Neural progenitor cell (in vitro differentiated cells): ENCODE measurements at regions not wholly inside any gene's neighbourhood (a gene's known extent, or its start where the extent isn't known, plus 50 kb on each side); places are given as distances from the start of the nearest gene placed in this dataset.

ENCODE experiments used
- DNase-seq: peaks from one replicate; pipeline ENCODE4 v3.0.0-alpha.2; 2016; ENCODE audit warnings: low spot score
- H2AFZ ChIP-seq: fragments of 200-600 bp; sonication (generic); replicated peaks from 2 replicates; pipeline ENCODE4 v1.6.1; 2016; ENCODE audit warnings: antibody characterized with exemption
- H3F3A ChIP-seq: fragments of 200-600 bp; sonication (generic); 2 replicates; pipeline ENCODE4 v1.6.1; 2016; ENCODE audit warnings: antibody characterized with exemption, low read depth
- H3K27ac ChIP-seq: fragments of 200-600 bp; sonication (generic); 2 replicates; pipeline ENCODE4 v1.5.1; 2016; ENCODE audit warnings: mild to moderate bottlenecking
- H3K27me3 ChIP-seq: fragments of 200-600 bp; sonication (generic); 2 replicates; pipeline ENCODE4 v1.6.1; 2016; ENCODE audit warnings: mild to moderate bottlenecking, moderate library complexity
- H3K36me3 ChIP-seq: fragments of 200-600 bp; sonication (generic); 2 replicates; pipeline ENCODE4 v1.5.1; 2016
- H3K4me1 ChIP-seq: fragments of 200-600 bp; sonication (generic); 2 replicates; pipeline ENCODE4 v1.6.1; 2016; ENCODE audit warnings: mixed run types
- H3K4me2 ChIP-seq: fragments of 200-600 bp; sonication (generic); 2 replicates; pipeline ENCODE4 v1.6.1; 2016
- H3K4me3 ChIP-seq: fragments of 200-600 bp; sonication (generic); 2 replicates; pipeline ENCODE4 v1.5.1; 2016
- H3K79me2 ChIP-seq: fragments of 200-600 bp; sonication (generic); 2 replicates; pipeline ENCODE4 v1.6.1; 2016; ENCODE audit warnings: low read depth
- H3K9ac ChIP-seq: fragments of 200-600 bp; sonication (generic); 2 replicates; pipeline ENCODE4 v1.6.1; 2016
- H3K9me3 ChIP-seq: fragments of 200-600 bp; sonication (generic); 2 replicates; pipeline ENCODE4 v1.5.1; 2016; ENCODE audit warnings: low read depth
- H4K20me1 ChIP-seq: fragments of 200-600 bp; sonication (generic); 2 replicates; pipeline ENCODE4 v1.6.1; 2016; ENCODE audit warnings: low read depth
- H3K27ac Mint-ChIP-seq: 3 replicates; pipeline ENCODE4 v1.8.0; 2021; ENCODE audit warnings: mixed read lengths
- H3K27me3 Mint-ChIP-seq: 2 replicates; pipeline ENCODE4 v1.8.0; 2022; ENCODE audit warnings: low read depth, mild to moderate bottlenecking, inconsistent platforms, moderate library complexity, mixed read lengths; ENCODE audit not compliant: insufficient read depth
- H3K36me3 Mint-ChIP-seq: 3 replicates; pipeline ENCODE4 v1.8.0; 2021; ENCODE audit warnings: mixed read lengths
- H3K4me1 Mint-ChIP-seq: 3 replicates; pipeline ENCODE4 v1.8.0; 2021; ENCODE audit warnings: mixed read lengths
- H3K4me3 Mint-ChIP-seq: 3 replicates; pipeline ENCODE4 v1.8.0; 2021; ENCODE audit warnings: mild to moderate bottlenecking, moderate library complexity, mixed read lengths
- H3K9me3 Mint-ChIP-seq: 3 replicates; pipeline ENCODE4 v1.8.0; 2020; ENCODE audit warnings: mixed read lengths
- EZH2 ChIP-seq: fragments of 200-600 bp; sonication (generic); IDR thresholded peaks from 2 replicates; pipeline ENCODE4 v1.6.1; 2017; ENCODE audit warnings: antibody characterized with exemption, mild to moderate bottlenecking, moderate library complexity
- EZH2phosphoT487 ChIP-seq: fragments of 200-600 bp; sonication (generic); IDR thresholded peaks from 2 replicates; pipeline ENCODE4 v1.6.1; 2017; ENCODE audit warnings: antibody characterized with exemption
- TF ChIP-seq, protein P1 (sequence below): fragments of 200-600 bp; sonication (generic); IDR thresholded peaks from 2 replicates; pipeline ENCODE4 v1.5.1; 2017; ENCODE audit warnings: antibody characterized with exemption, mild to moderate bottlenecking

DNA sequence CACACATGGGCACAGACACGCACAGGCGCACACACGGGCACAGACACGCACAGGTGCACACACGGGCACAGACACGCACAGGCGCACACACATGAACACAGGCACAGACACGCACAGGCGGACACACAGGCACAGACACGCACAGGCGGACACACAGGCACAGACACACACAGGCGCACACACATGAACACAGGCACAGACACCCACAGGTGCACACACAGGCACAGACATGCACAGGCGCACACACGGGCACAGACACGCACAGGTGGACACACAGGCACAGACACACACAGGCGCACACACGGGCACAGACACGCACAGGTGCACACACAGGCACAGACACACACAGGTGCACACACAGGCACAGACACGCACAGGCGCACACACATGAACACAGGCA lies 312.8 kb upstream of the IRX1 start:
- H3K27me3 ChIP-seq, result no peaks in the 10 kb centered on the region
- Mint-ChIP-seq H3K4me3 (no peak overlapping the region), H3K36me3 (no peaks in the 10 kb centered on the region), H3K9me3 (no peaks in the 10 kb centered on the region), H3K4me1 (peaks cover 15% of the 10 kb centered on the region), H3K27ac (no peak overlapping the region), H3K27me3 (peaks cover 5% of the 10 kb centered on the region)
- H3K36me3 ChIP-seq, result no peaks in the 10 kb centered on the region
- H3K4me2 ChIP-seq, result no peak overlapping the region
- TF ChIP-seq, protein P1, sequence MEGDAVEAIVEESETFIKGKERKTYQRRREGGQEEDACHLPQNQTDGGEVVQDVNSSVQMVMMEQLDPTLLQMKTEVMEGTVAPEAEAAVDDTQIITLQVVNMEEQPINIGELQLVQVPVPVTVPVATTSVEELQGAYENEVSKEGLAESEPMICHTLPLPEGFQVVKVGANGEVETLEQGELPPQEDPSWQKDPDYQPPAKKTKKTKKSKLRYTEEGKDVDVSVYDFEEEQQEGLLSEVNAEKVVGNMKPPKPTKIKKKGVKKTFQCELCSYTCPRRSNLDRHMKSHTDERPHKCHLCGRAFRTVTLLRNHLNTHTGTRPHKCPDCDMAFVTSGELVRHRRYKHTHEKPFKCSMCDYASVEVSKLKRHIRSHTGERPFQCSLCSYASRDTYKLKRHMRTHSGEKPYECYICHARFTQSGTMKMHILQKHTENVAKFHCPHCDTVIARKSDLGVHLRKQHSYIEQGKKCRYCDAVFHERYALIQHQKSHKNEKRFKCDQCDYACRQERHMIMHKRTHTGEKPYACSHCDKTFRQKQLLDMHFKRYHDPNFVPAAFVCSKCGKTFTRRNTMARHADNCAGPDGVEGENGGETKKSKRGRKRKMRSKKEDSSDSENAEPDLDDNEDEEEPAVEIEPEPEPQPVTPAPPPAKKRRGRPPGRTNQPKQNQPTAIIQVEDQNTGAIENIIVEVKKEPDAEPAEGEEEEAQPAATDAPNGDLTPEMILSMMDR, result no peak
- TF ChIP-seq EZH2, result no peak
- no peak for TF ChIP-seq EZH2phosphoT487
- H2AFZ ChIP-seq, result no peak overlapping the region
- H3K4me3 ChIP-seq, result no peak overlapping the region
- no peak overlapping the region for H3K27ac ChIP-seq
- H3F3A ChIP-seq, result peaks cover 6% of the 10 kb centered on the region
- H3K79me2 ChIP-seq, result no peaks in the 10 kb centered on the region
- no peak for DNase-seq
- H3K9me3 ChIP-seq, result no peaks in the 10 kb centered on the region
- H4K20me1 ChIP-seq, result no peaks in the 10 kb centered on the region
- H3K4me1 ChIP-seq, result peaks cover 6% of the 10 kb centered on the region
- H3K9ac ChIP-seq, result no peak overlapping the region

- Histone ChIP-seq H3K9me3 (no peaks in the 10 kb centered on the region), H3K27ac (no peak overlapping the region), H3F3A (peaks cover 10% of the 10 kb centered on the region), H4K20me1 (no peaks in the 10 kb centered on the region), H3K36me3 (no peaks in the 10 kb centered on the region), H3K27me3 (no peaks in the 10 kb centered on the region), H3K4me2 (no peak overlapping the region), H2AFZ (no peak overlapping the region), H3K4me1 (peaks cover 12% of the 10 kb centered on the region), H3K9ac (no peak overlapping the region), H3K79me2 (no peaks in the 10 kb centered on the region), H3K4me3 (no peak overlapping the region)
- TF ChIP-seq EZH2phosphoT487 (no peak), EZH2 (no peak)
- TF ChIP-seq, protein P1, result no peak
- Mint-ChIP-seq H3K36me3 (no peaks in the 10 kb centered on the region), H3K4me3 (no peak overlapping the region), H3K4me1 (peaks cover 21% of the 10 kb centered on the region), H3K9me3 (no peaks in the 10 kb centered on the region), H3K27ac (no peak overlapping the region), H3K27me3 (peaks cover 9% of the 10 kb centered on the region)
- no peak for DNase-seq
Measured at GRCh38 chr5:3281366-3281765, 314.3 kb upstream of the IRX1 start.

DNA sequence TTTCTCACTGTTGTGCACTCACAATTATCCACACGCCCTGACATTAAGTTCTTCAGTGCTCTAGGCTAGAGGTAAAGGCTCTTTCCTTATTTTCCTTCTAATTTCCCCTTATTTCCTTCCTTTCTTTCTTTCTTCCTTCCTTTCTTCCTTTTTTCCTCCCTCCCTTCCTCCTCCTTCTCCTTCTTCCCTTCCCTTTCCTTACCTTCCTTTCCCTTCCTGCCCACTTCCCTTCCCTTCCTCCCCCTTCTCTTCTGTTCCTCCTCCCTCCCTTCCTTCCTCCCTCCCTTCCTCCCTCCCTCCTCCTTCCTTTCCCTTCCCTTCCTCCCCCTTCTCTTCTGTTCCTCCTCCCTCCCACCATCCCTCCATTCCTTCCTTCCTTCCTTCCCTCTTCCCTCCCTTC lies 317.0 kb upstream of the IRX1 start:
- no peak overlapping the region for H2AFZ ChIP-seq
- no peak for DNase-seq
- H3K79me2 ChIP-seq, result no peaks in the 10 kb centered on the region
- Mint-ChIP-seq H3K9me3 (peaks cover 4% of the 10 kb centered on the region), H3K4me3 (no peak overlapping the region), H3K27ac (no peak overlapping the region), H3K36me3 (peaks cover 3% of the 10 kb centered on the region), H3K27me3 (peaks cover 13% of the 10 kb centered on the region), H3K4me1 (peaks cover 28% of the 10 kb centered on the region)
- TF ChIP-seq, protein P1, result no peak
- no peak for TF ChIP-seq EZH2
- TF ChIP-seq EZH2phosphoT487, result no peak
- H3K36me3 ChIP-seq, result no peaks in the 10 kb centered on the region
- H3K4me2 ChIP-seq, result peak overlapping the region; percentile 62
- H3K27me3 ChIP-seq, result no peaks in the 10 kb centered on the region
- H3K9ac ChIP-seq, result no peak overlapping the region
- no peaks in the 10 kb centered on the region for H4K20me1 ChIP-seq
- no peak overlapping the region for H3K27ac ChIP-seq
- no peaks in the 10 kb centered on the region for H3K9me3 ChIP-seq
- no peak overlapping the region for H3K4me3 ChIP-seq
- H3K4me1 ChIP-seq, result peaks cover 12% of the 10 kb centered on the region
- peaks cover 10% of the 10 kb centered on the region for H3F3A ChIP-seq
